Mammary epithelial cell (primary cell): ENCODE measurements at regions not wholly inside any gene's neighbourhood (a gene's known extent, or its start where the extent isn't known, plus 50 kb on each side); places are given as distances from the start of the nearest gene placed in this dataset.

Experiments used
- CTCF ChIP-seq, 2 donors: IDR thresholded peaks in 1 of 2; conservative IDR thresholded peaks in 1 of 2; 2 replicates each; pipeline ENCODE4 v1.5.1; 2011 to 2012; ENCODE audit warnings: inconsistent platforms in 2 of 2, low read length in 2 of 2, mild to moderate bottlenecking in 2 of 2, control low read depth in 1 of 2, low read depth in 1 of 2; ENCODE audit not compliant: insufficient read depth in 1 of 2; ENCODE audit errors: extremely low read depth in 1 of 2
- EZH2 ChIP-seq: IDR thresholded peaks from 2 replicates; pipeline ENCODE4 v1.6.1; 2012; ENCODE audit warnings: low read length, inconsistent platforms, borderline replicate concordance

- TF ChIP-seq CTCF (conservative IDR thresholded peaks at IDR 0.05 in 1 of 2, IDR thresholded peaks at IDR 0.05 in 1 of 2; ENCODE audit: extremely low read depth in 1 of 2, insufficient read depth in 1 of 2, low read depth in 1 of 2, low read length in 2 of 2): no peak
- no peak for TF ChIP-seq EZH2
Observed at GRCh38 chr2:215507836-215508235, 72.0 kb upstream of the FN1 start.
